ENCODE measurements at regions not wholly inside any gene's neighbourhood (a gene's known extent, or its start where the extent isn't known, plus 50 kb on each side); places are given as distances from the start of the nearest gene placed in this dataset.

DNA sequence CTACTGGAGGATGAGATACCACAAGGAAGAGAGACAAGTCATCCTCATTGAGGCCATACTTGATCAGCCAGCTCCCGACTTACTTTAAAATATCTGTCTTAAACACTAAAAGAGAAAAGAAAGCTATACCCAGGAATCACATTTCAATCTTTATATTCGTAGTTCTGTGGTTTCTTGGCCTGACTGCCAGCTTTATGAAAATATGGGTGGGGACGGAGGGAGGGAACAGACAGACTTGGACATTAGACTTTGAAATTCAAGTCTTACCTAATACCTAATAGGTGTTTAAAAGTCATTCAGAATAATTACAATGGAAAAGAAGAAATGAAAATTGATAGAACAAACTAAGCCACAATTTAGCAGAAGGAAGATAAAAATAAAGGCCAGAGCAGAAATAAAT lies 604.8 kb upstream of the RORB start:
- 22% methylated on average over 3 of the region's 3 CpGs for WGBS (ENCODE audit: low lambda C conversion rate)
- Histone ChIP-seq H3K4me1 (ENCODE audit: control insufficient read depth in 1 of 2, insufficient read depth in 2 of 2, low read depth in 1 of 2, low read length in 1 of 2) (no peaks in the 10 kb centered on the region), H4K20me1 (ENCODE audit: insufficient read depth) (no peaks in the 10 kb centered on the region), H3K27me3 (ENCODE audit: insufficient read depth) (no peaks in the 10 kb centered on the region), H3K4me3 (ENCODE audit: low read depth in 2 of 2, low read length in 1 of 2) (no peak overlapping the region), H3K4me2 (no peak overlapping the region), H3F3A (replicated peaks; ENCODE audit: insufficient read depth) (no peaks in the 10 kb centered on the region), H3K36me3 (replicated peaks in 1 of 2; ENCODE audit: control insufficient read depth in 1 of 2, insufficient read depth in 2 of 2, low read length in 1 of 2) (no peaks in the 10 kb centered on the region), H3K9me2 (no peaks in the 10 kb centered on the region), H3K9ac (no peak overlapping the region), H3K9me3 (no peaks in the 10 kb centered on the region), H3K79me2 (ENCODE audit: insufficient read depth) (no peaks in the 10 kb centered on the region), H2AFZ (ENCODE audit: low read depth) (no peak overlapping the region), H3K27ac (ENCODE audit: low read depth in 2 of 2, low read length in 1 of 2) (no peak overlapping the region)
- no peak for TF ChIP-seq CHD2 (IDR thresholded peaks at IDR 0.05; ENCODE audit: low read length, partially characterized antibody)
- ChIA-PET CTCF (no interaction called here), POLR2A (interaction anchor here (0.5 kb wide), 1 partner anchor 43 kb away, joined by 3 read pairs; no protein-coding TSS in a partner anchor)
- DNase-seq = no peak

DNA sequence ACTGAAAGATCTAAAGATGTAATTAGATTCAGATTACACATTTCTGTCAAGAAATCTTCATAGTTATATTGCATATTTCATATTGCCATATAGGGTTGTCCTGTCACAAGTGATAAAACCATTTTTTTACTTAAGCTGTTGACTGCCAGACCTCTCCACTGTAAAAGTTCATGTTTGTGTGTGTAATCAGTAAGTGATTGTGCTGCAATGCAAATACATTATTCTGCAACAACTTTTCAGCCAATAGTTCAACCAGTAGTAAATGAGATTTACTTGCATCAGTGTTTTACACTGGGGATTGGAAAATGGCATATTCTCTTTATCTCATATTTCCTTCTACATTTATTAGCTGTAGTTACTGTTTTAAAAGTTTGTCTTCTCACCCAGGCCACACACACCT lies 603.9 kb upstream of the RORB start:
- no peaks in the 10 kb centered on the region for H3K4me1 ChIP-seq (ENCODE audit: control insufficient read depth in 1 of 2, insufficient read depth in 2 of 2, low read depth in 1 of 2, low read length in 1 of 2)
- no peaks in the 10 kb centered on the region for H4K20me1 ChIP-seq (ENCODE audit: insufficient read depth)
- no peaks in the 10 kb centered on the region for H3K79me2 ChIP-seq (ENCODE audit: insufficient read depth)
- no peak for DNase-seq
- no peak overlapping the region for H3K27ac ChIP-seq (ENCODE audit: low read depth in 2 of 2, low read length in 1 of 2)
- no peak overlapping the region for H2AFZ ChIP-seq (ENCODE audit: low read depth)
- H3K9ac ChIP-seq = no peak overlapping the region
- no peak overlapping the region for H3K4me2 ChIP-seq
- no peaks in the 10 kb centered on the region for H3K27me3 ChIP-seq (ENCODE audit: insufficient read depth)
- TF ChIP-seq, protein P1, sequence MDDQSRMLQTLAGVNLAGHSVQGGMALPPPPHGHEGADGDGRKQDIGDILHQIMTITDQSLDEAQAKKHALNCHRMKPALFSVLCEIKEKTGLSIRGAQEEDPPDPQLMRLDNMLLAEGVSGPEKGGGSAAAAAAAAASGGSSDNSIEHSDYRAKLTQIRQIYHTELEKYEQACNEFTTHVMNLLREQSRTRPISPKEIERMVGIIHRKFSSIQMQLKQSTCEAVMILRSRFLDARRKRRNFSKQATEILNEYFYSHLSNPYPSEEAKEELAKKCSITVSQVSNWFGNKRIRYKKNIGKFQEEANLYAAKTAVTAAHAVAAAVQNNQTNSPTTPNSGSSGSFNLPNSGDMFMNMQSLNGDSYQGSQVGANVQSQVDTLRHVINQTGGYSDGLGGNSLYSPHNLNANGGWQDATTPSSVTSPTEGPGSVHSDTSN (IDR thresholded peaks at IDR 0.05) = no peak
- TF ChIP-seq MEF2A (IDR thresholded peaks at IDR 0.05; ENCODE audit: borderline replicate concordance, low read depth) (no peak), TEAD4 (IDR thresholded peaks at IDR 0.05; ENCODE audit: borderline replicate concordance, insufficient read depth) (no peak), POLR2AphosphoS5 (IDR thresholded peaks at IDR 0.05; ENCODE audit: low read depth, low read length) (no peak)
- H3F3A ChIP-seq (replicated peaks; ENCODE audit: insufficient read depth) = no peaks in the 10 kb centered on the region
- H3K36me3 ChIP-seq (replicated peaks in 1 of 2; ENCODE audit: control insufficient read depth in 1 of 2, insufficient read depth in 2 of 2, low read length in 1 of 2) = no peaks in the 10 kb centered on the region
- ChIA-PET POLR2A (no interaction called here), CTCF (interaction anchor here (1.3 kb wide), 1 partner anchor 11 kb away, joined by 4 read pairs; no protein-coding TSS in a partner anchor)
- no peaks in the 10 kb centered on the region for H3K9me3 ChIP-seq
- H3K4me3 ChIP-seq (ENCODE audit: low read depth in 2 of 2, low read length in 1 of 2) = no peak overlapping the region
- H3K9me2 ChIP-seq = no peaks in the 10 kb centered on the region

GRCh38 chr9:73896061-73896460 lies 601.1 kb upstream of the RORB start:
- POLR2A ChIA-PET = no interaction called here
- no peaks in the 10 kb centered on the region for H3K79me2 ChIP-seq (ENCODE audit: insufficient read depth)

More at GRCh38 chr9:73896061-73896460, 601.1 kb upstream of the RORB start:
- no peaks in the 10 kb centered on the region for H3K9me2 ChIP-seq
- WGBS (ENCODE audit: low lambda C conversion rate) = 31% methylated on average over 2 of the region's 2 CpGs
- H3K4me2 ChIP-seq = no peak overlapping the region
- H3K36me3 ChIP-seq (replicated peaks in 1 of 2; ENCODE audit: control insufficient read depth in 1 of 2, insufficient read depth in 2 of 2, low read length in 1 of 2) = no peaks in the 10 kb centered on the region
- CTCF ChIA-PET = no interaction called here
- H2AFZ ChIP-seq (ENCODE audit: low read depth) = no peak overlapping the region
- no peaks in the 10 kb centered on the region for H3K27me3 ChIP-seq (ENCODE audit: insufficient read depth)
- no peaks in the 10 kb centered on the region for H4K20me1 ChIP-seq (ENCODE audit: insufficient read depth)
- H3K9ac ChIP-seq = no peak overlapping the region
- no peaks in the 10 kb centered on the region for H3F3A ChIP-seq (replicated peaks; ENCODE audit: insufficient read depth)
- DNase-seq = no peak
- no peaks in the 10 kb centered on the region for H3K9me3 ChIP-seq
- TF ChIP-seq RFX5 (IDR thresholded peaks at IDR 0.05; ENCODE audit: low read length) (no peak), MXI1 (IDR thresholded peaks at IDR 0.05; ENCODE audit: low read depth, low read length) (no peak), EP300 (IDR thresholded peaks at IDR 0.05; ENCODE audit: borderline replicate concordance in 1 of 2, low read depth in 1 of 2, low read length in 1 of 2) (no peak), IRF3 (IDR thresholded peaks at IDR 0.05; ENCODE audit: low read depth, low read length) (no peak), TCF12 (IDR thresholded peaks at IDR 0.05) (no peak)
- H3K27ac ChIP-seq (ENCODE audit: low read depth in 2 of 2, low read length in 1 of 2) = no peak overlapping the region
- H3K4me1 ChIP-seq (ENCODE audit: control insufficient read depth in 1 of 2, insufficient read depth in 2 of 2, low read depth in 1 of 2, low read length in 1 of 2) = no peaks in the 10 kb centered on the region
- H3K4me3 ChIP-seq (ENCODE audit: low read depth in 2 of 2, low read length in 1 of 2) = no peak overlapping the region

Measured in SK-N-SH (cell line).